H54 (cell line): ENCODE measurements at regions not wholly inside any gene's neighbourhood (a gene's known extent, or its start where the extent isn't known, plus 50 kb on each side); places are given as distances from the start of the nearest gene placed in this dataset.
"Not testable (repeated sequence)": the region's sequence is repeated elsewhere in the genome, so short reads cannot be mapped to it uniquely, and the experiment has no call there.

Experiments
- DNase-seq: peaks from one replicate; pipeline ENCODE4 v3.0.0; 2011; ENCODE audit warnings: low spot score, mixed read lengths; ENCODE audit not compliant: insufficient read length
- FAIRE-seq: peaks from 3 replicates; lab custom pipeline; 2011; peaks lifted over from hg19 to GRCh38; lab: Jason Lieb, UNC
- POLR2A ChIP-seq: IDR thresholded peaks from 2 replicates; pipeline ENCODE4 v1.6.1; 2011; ENCODE audit warnings: low read depth, mild to moderate bottlenecking, low read length

- DNase-seq (no peak), FAIRE-seq (peak; percentile 96)
- TF ChIP-seq POLR2A: no peak
Measured at GRCh38 chr10:28179006-28179742, 123.7 kb downstream of the MPP7 start.

GRCh38 chr10:28177944-28178637 is 124.8 kb downstream of the MPP7 start:
- DNase-seq (no peak), FAIRE-seq (peak; percentile 82)
- no peak for TF ChIP-seq POLR2A

- not testable (repeated sequence) for FAIRE-seq, DNase-seq
Measured at GRCh38 chr10:28176498-28176897, 126.4 kb downstream of the MPP7 start.

GRCh38 chr10:28172223-28172610 is 130.6 kb downstream of the MPP7 start:
- no peak for DNase-seq
- no peak for FAIRE-seq
- no peak for TF ChIP-seq POLR2A

- DNase-seq (peak; percentile 18), FAIRE-seq (peak; percentile 86)
- no peak for TF ChIP-seq POLR2A
Measured at GRCh38 chr10:28171468-28172222, 131.2 kb downstream of the MPP7 start.

GRCh38 chr10:28169525-28169924 is 133.3 kb downstream of the MPP7 start:
- TF ChIP-seq POLR2A: no peak
- no peak for FAIRE-seq
- no peak for DNase-seq

- TF ChIP-seq POLR2A: no peak
- FAIRE-seq: no peak
- no peak for DNase-seq
Measured at GRCh38 chr10:28160866-28161405, 141.9 kb downstream of the MPP7 start.

- no peak for TF ChIP-seq POLR2A
- DNase-seq: no peak
- FAIRE-seq: no peak
Measured at GRCh38 chr10:28157379-28157778, 145.5 kb downstream of the MPP7 start.

- no peak for FAIRE-seq
- no peak for DNase-seq
- TF ChIP-seq POLR2A: no peak
Measured at GRCh38 chr10:28155726-28156125, 147.1 kb downstream of the MPP7 start.

- no peak for TF ChIP-seq POLR2A
- FAIRE-seq (no peak), DNase-seq (no peak)
Measured at GRCh38 chr10:28151636-28152035, 151.2 kb downstream of the MPP7 start.

- TF ChIP-seq POLR2A: no peak
- FAIRE-seq: no peak
- DNase-seq: no peak
Measured at GRCh38 chr10:28149746-28150145, 150.9 kb upstream of the ODAD2 start.

GRCh38 chr10:28147706-28148105 is 148.8 kb upstream of the ODAD2 start:
- DNase-seq (no peak), FAIRE-seq (no peak)
- TF ChIP-seq POLR2A: no peak

- no peak for TF ChIP-seq POLR2A
- DNase-seq: no peak
- FAIRE-seq: peak; percentile 99
Measured at GRCh38 chr10:28139138-28139537, 140.3 kb upstream of the ODAD2 start.

- no peak for TF ChIP-seq POLR2A
- DNase-seq: no peak
- peak; percentile 86 for FAIRE-seq
Measured at GRCh38 chr10:28137907-28138880, 139.3 kb upstream of the ODAD2 start.
